ENCODE measurements at regions not wholly inside any gene's neighbourhood (a gene's known extent, or its start where the extent isn't known, plus 50 kb on each side); places are given as distances from the start of the nearest gene placed in this dataset.

- intact Hi-C loops (cut with micrococcal nuclease) (no loop called here), dilution Hi-C loops (cut with MboI; ENCODE audit: extremely low pct_ligation_motif_present, low sequenced_read_pairs) (no loop called here)
- no peaks in the 10 kb centered on the region for H3K79me2 ChIP-seq (ENCODE audit: control insufficient read depth, insufficient read depth, low read length)
- H3K4me2 ChIP-seq (ENCODE audit: insufficient read depth, low read length) = no peak overlapping the region
- H2AFZ ChIP-seq (ENCODE audit: low read depth, low read length) = no peak overlapping the region
- TF ChIP-seq MYC (IDR thresholded peaks at IDR 0.05; ENCODE audit: low read depth, low read length) (no peak), POLR2A (IDR thresholded peaks at IDR 0.05; ENCODE audit: low read depth, low read length) (no peak), CTCF (IDR thresholded peaks at IDR 0.05; ENCODE audit: extremely low read depth in 1 of 2, insufficient read depth in 1 of 2, low read depth in 1 of 2, low read length in 2 of 2) (no peak)
- no peak for DNase-seq (ENCODE audit: low read depth, low spot score)
- no peaks in the 10 kb centered on the region for H3K9me1 ChIP-seq (replicated peaks; ENCODE audit: control insufficient read depth, extremely low read depth, insufficient read depth, low read length)
- H3K36me3 ChIP-seq (ENCODE audit: control insufficient read depth in 2 of 2, extremely low read depth in 1 of 2, insufficient read depth in 2 of 2, low read length in 2 of 2) = no peaks in the 10 kb centered on the region
- no peak overlapping the region for H3K9ac ChIP-seq (replicated peaks; ENCODE audit: extremely low read depth, insufficient read depth, low read length)
- no peaks in the 10 kb centered on the region for H3K9me3 ChIP-seq (replicated peaks; ENCODE audit: control insufficient read depth, insufficient read depth, low read length)
- ChIA-PET POLR2A (no interaction called here), CTCF (interaction anchor here (1.1 kb wide), 1 partner anchor 11 kb away, joined by 3 read pairs; no protein-coding TSS in a partner anchor)
- no peaks in the 10 kb centered on the region for H4K20me1 ChIP-seq (replicated peaks; ENCODE audit: control insufficient read depth, extremely low read depth, insufficient read depth, low read length)
- no peak for FAIRE-seq
- BruUV-seq (replicated peaks) = no TSS peak
- no peaks in the 10 kb centered on the region for H3K27me3 ChIP-seq (ENCODE audit: control insufficient read depth in 2 of 2, insufficient read depth in 2 of 2, low read length in 2 of 2)
- no peaks in the 10 kb centered on the region for H3K4me1 ChIP-seq (ENCODE audit: control insufficient read depth, extremely low read depth, insufficient read depth, low read length)
- H3K27ac ChIP-seq (ENCODE audit: insufficient read depth, low read depth, low read length) = no peak overlapping the region
- no peak overlapping the region for H3K4me3 ChIP-seq (replicated peaks in 1 of 3; ENCODE audit: insufficient read depth in 1 of 3, low read depth in 1 of 3, low read length in 3 of 3)
Observed at GRCh38 chr1:185396126-185396525, 79.1 kb upstream of the IVNS1ABP start.

- Histone ChIP-seq H3K9ac (replicated peaks; ENCODE audit: extremely low read depth, insufficient read depth, low read length) (no peak overlapping the region), H4K20me1 (replicated peaks; ENCODE audit: control insufficient read depth, extremely low read depth, insufficient read depth, low read length) (no peaks in the 10 kb centered on the region), H3K36me3 (ENCODE audit: control insufficient read depth in 2 of 2, extremely low read depth in 1 of 2, insufficient read depth in 2 of 2, low read length in 2 of 2) (no peaks in the 10 kb centered on the region), H3K27me3 (ENCODE audit: control insufficient read depth in 2 of 2, insufficient read depth in 2 of 2, low read length in 2 of 2) (no peaks in the 10 kb centered on the region), H3K9me3 (replicated peaks; ENCODE audit: control insufficient read depth, insufficient read depth, low read length) (no peaks in the 10 kb centered on the region), H3K27ac (ENCODE audit: insufficient read depth, low read depth, low read length) (no peak overlapping the region), H3K4me2 (ENCODE audit: insufficient read depth, low read length) (no peak overlapping the region), H3K4me1 (ENCODE audit: control insufficient read depth, extremely low read depth, insufficient read depth, low read length) (no peaks in the 10 kb centered on the region), H3K4me3 (replicated peaks in 1 of 3; ENCODE audit: insufficient read depth in 1 of 3, low read depth in 1 of 3, low read length in 3 of 3) (no peak overlapping the region), H3K79me2 (ENCODE audit: control insufficient read depth, insufficient read depth, low read length) (no peaks in the 10 kb centered on the region), H3K9me1 (replicated peaks; ENCODE audit: control insufficient read depth, extremely low read depth, insufficient read depth, low read length) (no peaks in the 10 kb centered on the region), H2AFZ (ENCODE audit: low read depth, low read length) (no peak overlapping the region)
- CTCF ChIA-PET = interaction anchor here (1.1 kb wide), 2 partner anchors 16 to 17 kb away, joined by 3 read pairs; no protein-coding TSS in a partner anchor
- DNase-seq (ENCODE audit: low read depth, low spot score) (no peak), FAIRE-seq (no peak)
- intact Hi-C loops (cut with micrococcal nuclease) = no loop called here
- POLR2A ChIA-PET = no interaction called here
- dilution Hi-C loops (cut with MboI; ENCODE audit: extremely low pct_ligation_motif_present, low sequenced_read_pairs) = no loop called here
- BruUV-seq (replicated peaks) = no TSS peak
- TF ChIP-seq JUN (IDR thresholded peaks at IDR 0.05; ENCODE audit: borderline replicate concordance, insufficient read depth, insufficient read length, low read depth) = no peak
- TF ChIP-seq MAX (IDR thresholded peaks at IDR 0.05; ENCODE audit: insufficient read depth, insufficient read length) = no peak
- TF ChIP-seq MYC (IDR thresholded peaks at IDR 0.05; ENCODE audit: low read depth, low read length) = no peak
- TF ChIP-seq POLR2AphosphoS5 (IDR thresholded peaks at IDR 0.05; ENCODE audit: insufficient read depth, low read depth, low read length) = no peak
- no peak for TF ChIP-seq POLR2A (IDR thresholded peaks at IDR 0.05; ENCODE audit: low read depth, low read length)
Observed at GRCh38 chr1:185393815-185394214, 76.8 kb upstream of the IVNS1ABP start.

All from endothelial cell of umbilical vein (primary cell).